ENCODE measurements at regions not wholly inside any gene's neighbourhood (a gene's known extent, or its start where the extent isn't known, plus 50 kb on each side); places are given as distances from the start of the nearest gene placed in this dataset.

DNA sequence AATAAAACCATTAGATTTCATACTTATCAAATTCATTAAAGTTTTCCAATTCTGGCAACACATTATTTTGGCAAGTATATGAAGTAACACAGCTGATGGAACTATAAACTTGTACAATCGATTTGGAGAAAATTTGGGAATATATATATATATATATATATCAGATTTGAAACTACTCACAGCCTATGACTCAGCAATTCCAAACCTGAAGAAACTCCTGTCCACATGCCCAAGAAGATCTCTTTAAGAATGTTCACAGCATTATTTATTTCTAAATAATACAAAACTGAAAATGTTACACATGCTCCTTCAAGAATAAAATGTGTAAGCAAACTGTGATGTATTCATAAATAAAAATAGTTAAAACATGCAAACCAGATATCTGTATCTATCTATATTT, 270.1 kb downstream of the TFAP2A start:
- Histone ChIP-seq H3K27ac (ENCODE audit: insufficient read depth, low read depth, low read length) (no peak overlapping the region), H3K4me2 (ENCODE audit: insufficient read depth, low read length) (no peak overlapping the region), H3K4me3 (replicated peaks in 1 of 3; ENCODE audit: insufficient read depth in 1 of 3, low read depth in 1 of 3, low read length in 3 of 3) (no peak overlapping the region), H3K4me1 (ENCODE audit: control insufficient read depth, extremely low read depth, insufficient read depth, low read length) (no peaks in the 10 kb centered on the region), H4K20me1 (replicated peaks; ENCODE audit: control insufficient read depth, extremely low read depth, insufficient read depth, low read length) (no peaks in the 10 kb centered on the region), H3K27me3 (ENCODE audit: control insufficient read depth in 2 of 2, insufficient read depth in 2 of 2, low read length in 2 of 2) (no peaks in the 10 kb centered on the region), H3K36me3 (ENCODE audit: control insufficient read depth in 2 of 2, extremely low read depth in 1 of 2, insufficient read depth in 2 of 2, low read length in 2 of 2) (no peaks in the 10 kb centered on the region), H3K9me3 (replicated peaks; ENCODE audit: control insufficient read depth, insufficient read depth, low read length) (no peaks in the 10 kb centered on the region), H3K79me2 (ENCODE audit: control insufficient read depth, insufficient read depth, low read length) (no peaks in the 10 kb centered on the region), H2AFZ (ENCODE audit: low read depth, low read length) (no peak overlapping the region), H3K9me1 (replicated peaks; ENCODE audit: control insufficient read depth, extremely low read depth, insufficient read depth, low read length) (no peaks in the 10 kb centered on the region), H3K9ac (replicated peaks; ENCODE audit: extremely low read depth, insufficient read depth, low read length) (no peak overlapping the region)
- intact Hi-C loops (cut with micrococcal nuclease) (no loop called here), dilution Hi-C loops (cut with MboI; ENCODE audit: extremely low pct_ligation_motif_present, low sequenced_read_pairs) (no loop called here)
- FAIRE-seq (no peak), DNase-seq (ENCODE audit: low read depth, low spot score) (no peak)
- POLR2A ChIA-PET, result no interaction called here
- TF ChIP-seq CTCF (IDR thresholded peaks at IDR 0.05; ENCODE audit: extremely low read depth in 1 of 2, insufficient read depth in 1 of 2, low read depth in 1 of 2, low read length in 2 of 2) (no peak), GATA2 (IDR thresholded peaks at IDR 0.05; ENCODE audit: insufficient read depth, insufficient read length, low read depth, low read length) (no peak), JUN (IDR thresholded peaks at IDR 0.05; ENCODE audit: borderline replicate concordance, insufficient read depth, insufficient read length, low read depth) (no peak), POLR2AphosphoS5 (IDR thresholded peaks at IDR 0.05; ENCODE audit: insufficient read depth, low read depth, low read length) (no peak), EZH2 (IDR thresholded peaks at IDR 0.05; ENCODE audit: borderline replicate concordance, low read depth, low read length, severe bottlenecking) (no peak), MAX (IDR thresholded peaks at IDR 0.05; ENCODE audit: insufficient read depth, insufficient read length) (no peak), FOS (IDR thresholded peaks at IDR 0.05; ENCODE audit: borderline replicate concordance, insufficient read depth, low read length) (no peak), POLR2A (IDR thresholded peaks at IDR 0.05; ENCODE audit: low read depth, low read length) (no peak), MYC (IDR thresholded peaks at IDR 0.05; ENCODE audit: low read depth, low read length) (no peak)
- CTCF ChIA-PET, result no interaction called here
- no TSS peak for BruUV-seq (replicated peaks)
